GM21528 (cell line): ENCODE measurements at regions not wholly inside any gene's neighbourhood (a gene's known extent, or its start where the extent isn't known, plus 50 kb on each side); places are given as distances from the start of the nearest gene placed in this dataset.

Experiments used
- ATAC-seq: cut with Tn5 transposase; IDR thresholded peaks from one replicate; pipeline ENCODE4 v1.9.1; 2021; ENCODE audit warnings: mild to moderate bottlenecking, moderate library complexity; ENCODE audit not compliant: unreplicated experiment, low FRiP score

- no peak for ATAC-seq
These were observed 151.6 kb downstream of the C1orf94 start for GRCh38 chr1:34328281-34328799.

GRCh38 chr1:34330061-34330460, 153.4 kb downstream of the C1orf94 start:
- ATAC-seq = no peak

- no peak for ATAC-seq
These were observed 154.6 kb downstream of the C1orf94 start for GRCh38 chr1:34331020-34331926.

GRCh38 chr1:34332996-34333395, 156.3 kb downstream of the C1orf94 start:
- ATAC-seq = no peak

- no peak for ATAC-seq
These were observed 162.2 kb downstream of the C1orf94 start for GRCh38 chr1:34338871-34339270.

- no peak for ATAC-seq
These were observed 165.2 kb downstream of the C1orf94 start for GRCh38 chr1:34341896-34342295.

GRCh38 chr1:34342334-34342733, 165.6 kb downstream of the C1orf94 start:
- ATAC-seq = no peak

GRCh38 chr1:34346128-34346527, 169.4 kb downstream of the C1orf94 start:
- no peak for ATAC-seq

- ATAC-seq = no peak
These were observed 176.7 kb downstream of the C1orf94 start for GRCh38 chr1:34353409-34353808.

- no peak for ATAC-seq
These were observed 177.7 kb downstream of the C1orf94 start for GRCh38 chr1:34354367-34354766.

GRCh38 chr1:34356853-34357252, 180.1 kb downstream of the C1orf94 start:
- ATAC-seq = no peak

- no peak for ATAC-seq
These were observed 181.9 kb downstream of the C1orf94 start for GRCh38 chr1:34358636-34359035.

- ATAC-seq = no peak
These were observed 182.7 kb downstream of the C1orf94 start for GRCh38 chr1:34359411-34359810.

- ATAC-seq = no peak
These were observed 183.9 kb downstream of the C1orf94 start for GRCh38 chr1:34360574-34360973.

GRCh38 chr1:34361121-34361520, 184.4 kb downstream of the C1orf94 start:
- no peak for ATAC-seq

- no peak for ATAC-seq
These were observed 185.2 kb downstream of the C1orf94 start for GRCh38 chr1:34361781-34362357.

- no peak for ATAC-seq
These were observed 186.2 kb downstream of the C1orf94 start for GRCh38 chr1:34362949-34363348.

- no peak for ATAC-seq
These were observed 186.7 kb downstream of the C1orf94 start for GRCh38 chr1:34363447-34363846.

- no peak for ATAC-seq
These were observed 187.2 kb downstream of the C1orf94 start for GRCh38 chr1:34363915-34364314.

GRCh38 chr1:34364376-34364775, 187.7 kb downstream of the C1orf94 start:
- ATAC-seq = no peak

GRCh38 chr1:34365295-34365694, 188.6 kb downstream of the C1orf94 start:
- ATAC-seq = no peak
